Caco-2 (cell line): ENCODE measurements at regions not wholly inside any gene's neighbourhood (a gene's known extent, or its start where the extent isn't known, plus 50 kb on each side); places are given as distances from the start of the nearest gene placed in this dataset.

Experiments used
- BruUV-seq: library from RNA; stranded (reverse); fragments of 400-500 nt; replicated peaks from 2 replicates; lab custom pipeline; 2021; lab: Mats Ljungman, UMichigan
- CTCF ChIA-PET: fragments of 300-600 bp; sonication (Branson Sonifier 250); formaldehyde crosslinking; loops from one replicate; lab custom pipeline; 2022; ENCODE audit warnings: antibody characterized with exemption; lab: Charles Lee
- POLR2A ChIA-PET: fragments of 300-600 bp; sonication (Branson Sonifier 250); formaldehyde crosslinking; loops from one replicate; lab custom pipeline; 2022; ENCODE audit warnings: antibody characterized with exemption; lab: Charles Lee
- DNase-seq, 2 experiments: peaks; one replicate each; pipeline versions ENCODE4 v3.0.0 to v3.0.0-alpha.2; 2020 to 2022
- H3K27me3 ChIP-seq: replicated peaks from 2 replicates; pipeline ENCODE4 v1.6.0; 2011; ENCODE audit warnings: low read length; ENCODE audit not compliant: control insufficient read depth, insufficient read depth
- H3K36me3 ChIP-seq: 2 replicates; pipeline ENCODE4 v1.5.1; 2011; ENCODE audit warnings: low read length; ENCODE audit not compliant: control insufficient read depth, insufficient read depth
- H3K4me1 ChIP-seq: fragments of 250-450 bp; sonication (Bioruptor Pico); 2 replicates; pipeline ENCODE4 v1.5.1; 2020; ENCODE audit warnings: mild to moderate bottlenecking
- H3K4me3 ChIP-seq: 2 replicates; pipeline ENCODE4 v1.5.1; 2011; ENCODE audit warnings: low read depth, mild to moderate bottlenecking, control low read depth, low read length
- H3K9me3 ChIP-seq: fragments of 250-450 bp; sonication (Bioruptor Pico); 2 replicates; pipeline ENCODE4 v1.5.1; 2020; ENCODE audit warnings: mild to moderate bottlenecking, moderate library complexity
- H3K27ac Mint-ChIP-seq: one replicate; pipeline ENCODE4 v1.8.0; 2022; ENCODE audit warnings: mixed read lengths; ENCODE audit not compliant: unreplicated experiment
- H3K27me3 Mint-ChIP-seq: one replicate; pipeline ENCODE4 v1.8.0; 2022; ENCODE audit warnings: mixed read lengths; ENCODE audit not compliant: insufficient read depth, unreplicated experiment
- H3K36me3 Mint-ChIP-seq: one replicate; pipeline ENCODE4 v1.8.0; 2022; ENCODE audit warnings: mild to moderate bottlenecking, mixed read lengths; ENCODE audit not compliant: insufficient read depth, unreplicated experiment
- H3K4me1 Mint-ChIP-seq: one replicate; pipeline ENCODE4 v1.8.0; 2022; ENCODE audit warnings: low read depth, mixed read lengths; ENCODE audit not compliant: unreplicated experiment
- H3K4me3 Mint-ChIP-seq: one replicate; pipeline ENCODE4 v1.8.0; 2022; ENCODE audit warnings: mild to moderate bottlenecking, moderate library complexity, mixed read lengths; ENCODE audit not compliant: unreplicated experiment
- H3K9me3 Mint-ChIP-seq: one replicate; pipeline ENCODE4 v1.8.0; 2022; ENCODE audit warnings: mixed read lengths; ENCODE audit not compliant: unreplicated experiment
- intact Hi-C: fragments of 100-400 bp; cut with micrococcal nuclease; formaldehyde crosslinking; loops from one replicate; pipeline ENCODE4 v1.10.0; 2022; ENCODE audit not compliant: unreplicated experiment
- TF ChIP-seq, protein P1 (sequence below), 2 experiments: fragments of 200-600 bp in 1 of 2; IDR thresholded peaks; 1 replicate in 1 of 2; 2 replicates in 1 of 2; pipeline versions ENCODE4 v1.5.1 to v1.8.0; 2011 to 2022; ENCODE audit warnings: antibody characterized with exemption in 1 of 2, control low read depth in 1 of 2, inconsistent platforms in 1 of 2, low read depth in 1 of 2, low read length in 1 of 2, mild to moderate bottlenecking in 1 of 2, moderate library complexity in 1 of 2; ENCODE audit not compliant: insufficient read depth in 1 of 2, severe bottlenecking in 1 of 2, unreplicated experiment in 1 of 2

DNA sequence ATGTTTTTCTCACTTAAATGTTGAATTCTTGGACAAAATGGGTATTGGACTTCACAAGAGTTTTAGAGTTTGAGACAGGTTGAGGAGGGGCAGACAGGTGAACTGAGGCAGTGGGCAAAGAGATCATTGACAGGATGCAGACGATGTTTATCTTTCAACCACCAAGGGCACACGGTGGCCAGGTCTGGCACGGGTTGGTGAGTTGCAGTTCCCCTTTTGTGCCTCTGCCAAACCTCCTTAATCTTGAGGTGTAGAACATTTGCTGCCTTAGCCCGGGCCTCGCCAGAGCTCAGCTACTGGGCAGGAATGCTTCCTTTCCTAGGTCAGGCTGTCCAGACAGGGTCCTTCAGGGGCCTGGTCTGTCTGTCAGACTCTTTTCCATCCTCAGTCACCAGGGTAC, 567.4 kb upstream of the SOX9 start:
- H3K4me3 Mint-ChIP-seq, result no peak overlapping the region
- H3K36me3 Mint-ChIP-seq, result no peaks in the 10 kb centered on the region
- H3K4me1 Mint-ChIP-seq, result no peaks in the 10 kb centered on the region
- H3K27me3 Mint-ChIP-seq, result peaks cover 6% of the 10 kb centered on the region
- POLR2A ChIA-PET, result no interaction called here
- Histone ChIP-seq H3K4me1 (no peaks in the 10 kb centered on the region), H3K4me3 (no peak overlapping the region), H3K9me3 (no peaks in the 10 kb centered on the region), H3K27me3 (no peaks in the 10 kb centered on the region), H3K36me3 (no peaks in the 10 kb centered on the region)
- no TSS peak for BruUV-seq
- TF ChIP-seq, protein P1, sequence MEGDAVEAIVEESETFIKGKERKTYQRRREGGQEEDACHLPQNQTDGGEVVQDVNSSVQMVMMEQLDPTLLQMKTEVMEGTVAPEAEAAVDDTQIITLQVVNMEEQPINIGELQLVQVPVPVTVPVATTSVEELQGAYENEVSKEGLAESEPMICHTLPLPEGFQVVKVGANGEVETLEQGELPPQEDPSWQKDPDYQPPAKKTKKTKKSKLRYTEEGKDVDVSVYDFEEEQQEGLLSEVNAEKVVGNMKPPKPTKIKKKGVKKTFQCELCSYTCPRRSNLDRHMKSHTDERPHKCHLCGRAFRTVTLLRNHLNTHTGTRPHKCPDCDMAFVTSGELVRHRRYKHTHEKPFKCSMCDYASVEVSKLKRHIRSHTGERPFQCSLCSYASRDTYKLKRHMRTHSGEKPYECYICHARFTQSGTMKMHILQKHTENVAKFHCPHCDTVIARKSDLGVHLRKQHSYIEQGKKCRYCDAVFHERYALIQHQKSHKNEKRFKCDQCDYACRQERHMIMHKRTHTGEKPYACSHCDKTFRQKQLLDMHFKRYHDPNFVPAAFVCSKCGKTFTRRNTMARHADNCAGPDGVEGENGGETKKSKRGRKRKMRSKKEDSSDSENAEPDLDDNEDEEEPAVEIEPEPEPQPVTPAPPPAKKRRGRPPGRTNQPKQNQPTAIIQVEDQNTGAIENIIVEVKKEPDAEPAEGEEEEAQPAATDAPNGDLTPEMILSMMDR (IDR thresholded peaks at IDR 0.05; ENCODE audit: insufficient read depth in 1 of 2, low read depth in 1 of 2, low read length in 1 of 2, severe bottlenecking in 1 of 2, unreplicated experiment in 1 of 2), result no peak
- CTCF ChIA-PET, result no interaction called here
- no peak for DNase-seq
- intact Hi-C loops, result no loop called here
- no peak overlapping the region for H3K27ac Mint-ChIP-seq
- no peaks in the 10 kb centered on the region for H3K9me3 Mint-ChIP-seq

DNA sequence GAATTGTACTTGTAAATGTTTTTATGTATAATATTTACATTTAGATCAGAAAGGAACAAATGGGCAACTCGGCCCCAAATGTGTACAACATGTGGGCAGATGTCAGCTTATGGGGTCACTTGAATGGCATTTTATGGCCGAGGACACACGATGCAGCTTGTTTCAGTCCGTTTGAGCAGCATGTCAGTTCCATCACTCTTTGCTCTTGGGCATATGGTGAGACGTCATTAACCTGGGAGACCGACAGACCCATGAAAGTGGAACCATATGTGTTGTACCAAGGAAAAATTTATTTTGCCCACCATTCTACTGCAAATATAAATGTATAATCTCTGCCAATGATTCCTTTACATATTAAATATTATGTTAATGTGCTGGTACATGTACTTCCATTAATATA, 561.9 kb upstream of the SOX9 start:
- no peaks in the 10 kb centered on the region for H3K4me1 Mint-ChIP-seq
- Histone ChIP-seq H3K4me3 (no peak overlapping the region), H3K4me1 (no peaks in the 10 kb centered on the region), H3K27me3 (no peaks in the 10 kb centered on the region), H3K36me3 (no peaks in the 10 kb centered on the region), H3K9me3 (no peaks in the 10 kb centered on the region)
- H3K27me3 Mint-ChIP-seq, result peaks cover 8% of the 10 kb centered on the region
- POLR2A ChIA-PET, result no interaction called here
- H3K36me3 Mint-ChIP-seq, result no peaks in the 10 kb centered on the region
- no peaks in the 10 kb centered on the region for H3K9me3 Mint-ChIP-seq
- intact Hi-C loops, result no loop called here
- H3K4me3 Mint-ChIP-seq, result no peak overlapping the region
- CTCF ChIA-PET, result no interaction called here
- no TSS peak for BruUV-seq
- DNase-seq, result no peak
- no peak overlapping the region for H3K27ac Mint-ChIP-seq
- TF ChIP-seq, protein P1 (IDR thresholded peaks at IDR 0.05; ENCODE audit: insufficient read depth in 1 of 2, low read depth in 1 of 2, low read length in 1 of 2, severe bottlenecking in 1 of 2, unreplicated experiment in 1 of 2), result no peak

DNA sequence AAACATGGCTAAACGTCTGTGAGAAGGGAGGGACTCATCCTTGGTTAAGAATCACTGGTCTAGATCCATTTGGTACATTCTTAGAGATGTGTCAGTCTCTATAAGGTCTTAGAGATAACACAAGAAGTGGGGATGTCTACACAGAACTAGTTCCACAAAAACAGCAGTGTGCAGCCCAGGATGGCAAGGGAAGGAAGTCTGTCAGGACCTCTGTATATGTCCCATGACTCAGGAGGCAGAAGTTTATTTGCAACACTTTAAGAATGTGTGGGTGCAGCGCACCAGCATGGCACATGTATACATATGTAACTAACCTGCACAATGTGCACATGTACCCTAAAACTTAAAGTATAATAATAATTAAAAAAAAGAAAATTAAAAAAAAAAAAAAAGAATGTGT, 548.5 kb upstream of the SOX9 start:
- intact Hi-C loops, result no loop called here
- Histone ChIP-seq H3K9me3 (no peaks in the 10 kb centered on the region), H3K4me1 (no peaks in the 10 kb centered on the region), H3K27me3 (no peaks in the 10 kb centered on the region), H3K4me3 (no peak overlapping the region), H3K36me3 (no peaks in the 10 kb centered on the region)
- Mint-ChIP-seq H3K9me3 (no peaks in the 10 kb centered on the region), H3K4me3 (no peak overlapping the region), H3K4me1 (no peaks in the 10 kb centered on the region), H3K27me3 (no peaks in the 10 kb centered on the region), H3K27ac (no peak overlapping the region), H3K36me3 (no peaks in the 10 kb centered on the region)
- POLR2A ChIA-PET, result no interaction called here
- DNase-seq, result no peak
- TF ChIP-seq, protein P1 (IDR thresholded peaks at IDR 0.05; ENCODE audit: insufficient read depth in 1 of 2, low read depth in 1 of 2, low read length in 1 of 2, severe bottlenecking in 1 of 2, unreplicated experiment in 1 of 2), result no peak
- BruUV-seq, result no TSS peak
- CTCF ChIA-PET, result no interaction called here
